Ecto neural progenitor cell (in vitro differentiated cells): ENCODE measurements at regions not wholly inside any gene's neighbourhood (a gene's known extent, or its start where the extent isn't known, plus 50 kb on each side); places are given as distances from the start of the nearest gene placed in this dataset.
A peak's percentile ranks its signal among the peaks of the same experiment; 100 is the strongest.

Source experiments
- DNase-seq: peaks from one replicate; pipeline ENCODE4 v3.0.0-alpha.2; 2018; ENCODE audit warnings: low spot score

DNA sequence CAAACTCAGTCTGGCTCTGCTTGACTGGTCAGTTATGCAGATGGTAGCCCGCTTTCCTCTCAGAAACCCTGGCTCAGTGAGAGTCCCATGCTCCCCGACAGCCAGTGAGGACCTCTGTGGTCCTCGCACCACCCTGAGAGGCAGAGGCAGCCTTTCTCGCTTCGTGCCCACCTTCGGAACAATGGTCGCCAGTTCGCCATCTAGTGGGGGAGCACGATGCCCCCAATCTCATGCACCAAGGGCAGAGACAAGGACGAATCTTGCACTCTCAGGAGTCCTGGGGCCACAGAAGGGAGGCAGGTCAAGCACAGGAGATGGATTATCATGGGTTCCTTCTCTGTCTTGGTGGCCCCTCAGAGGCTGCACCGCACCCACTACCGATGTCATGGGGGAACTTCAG, 75.2 kb downstream of the RHCG start:
- no peak for DNase-seq

DNA sequence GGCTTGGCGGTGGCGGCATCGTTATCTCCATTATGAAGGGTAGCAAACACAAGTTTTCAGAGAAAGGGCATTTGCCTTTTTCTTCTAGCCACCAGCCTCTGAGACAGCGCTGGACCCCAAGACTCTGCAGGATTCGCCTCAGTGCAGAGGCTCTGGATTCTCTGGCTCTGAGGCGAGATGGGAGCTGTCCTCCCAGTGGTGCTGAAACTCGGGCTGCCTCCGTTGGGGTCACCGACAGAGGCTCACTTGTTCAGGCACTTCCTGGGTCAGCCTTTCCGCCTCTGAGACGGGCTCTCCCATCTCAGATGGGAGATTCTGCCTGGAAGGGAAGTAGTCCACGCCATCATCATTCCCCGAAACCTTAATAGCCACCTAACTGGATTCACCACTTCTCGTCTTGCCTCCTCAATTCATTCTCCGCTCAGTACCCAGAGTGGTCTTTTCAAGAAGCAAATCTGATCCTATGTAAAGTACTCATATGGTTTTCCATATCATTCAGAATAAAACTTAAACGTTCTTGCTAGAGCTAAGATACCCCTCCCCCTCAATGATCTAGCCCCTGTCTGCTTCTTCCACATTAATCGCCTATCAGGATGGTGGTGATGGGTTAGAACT, 76.9 kb downstream of the RHCG start:
- peak; percentile 87 for DNase-seq

DNA sequence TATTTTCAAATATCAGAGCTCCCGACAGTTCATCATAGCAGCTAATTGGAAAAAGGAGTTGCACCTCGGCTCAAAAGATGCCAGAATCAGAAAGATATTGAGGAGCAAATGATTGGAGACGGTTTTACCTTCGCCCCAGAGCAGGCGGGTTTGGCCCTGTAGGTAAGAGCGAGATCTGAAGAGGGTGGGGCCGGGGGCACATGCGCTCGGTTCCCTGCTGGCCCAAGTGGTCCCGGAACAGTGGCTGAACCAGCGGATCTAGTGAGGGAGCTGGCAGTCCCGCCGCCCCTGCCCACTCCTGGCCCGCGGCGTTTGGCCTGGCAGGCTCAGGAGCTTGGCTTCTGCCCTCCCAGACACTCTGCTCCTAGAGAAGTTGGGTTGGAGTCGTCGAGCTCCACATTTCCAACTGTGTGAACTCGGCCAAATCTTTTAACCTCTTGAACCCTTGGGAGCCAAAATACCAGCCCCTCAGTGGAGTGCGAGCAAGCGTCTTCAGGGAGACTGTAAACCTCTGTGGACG, 79.1 kb downstream of the RHCG start:
- no peak for DNase-seq

DNA sequence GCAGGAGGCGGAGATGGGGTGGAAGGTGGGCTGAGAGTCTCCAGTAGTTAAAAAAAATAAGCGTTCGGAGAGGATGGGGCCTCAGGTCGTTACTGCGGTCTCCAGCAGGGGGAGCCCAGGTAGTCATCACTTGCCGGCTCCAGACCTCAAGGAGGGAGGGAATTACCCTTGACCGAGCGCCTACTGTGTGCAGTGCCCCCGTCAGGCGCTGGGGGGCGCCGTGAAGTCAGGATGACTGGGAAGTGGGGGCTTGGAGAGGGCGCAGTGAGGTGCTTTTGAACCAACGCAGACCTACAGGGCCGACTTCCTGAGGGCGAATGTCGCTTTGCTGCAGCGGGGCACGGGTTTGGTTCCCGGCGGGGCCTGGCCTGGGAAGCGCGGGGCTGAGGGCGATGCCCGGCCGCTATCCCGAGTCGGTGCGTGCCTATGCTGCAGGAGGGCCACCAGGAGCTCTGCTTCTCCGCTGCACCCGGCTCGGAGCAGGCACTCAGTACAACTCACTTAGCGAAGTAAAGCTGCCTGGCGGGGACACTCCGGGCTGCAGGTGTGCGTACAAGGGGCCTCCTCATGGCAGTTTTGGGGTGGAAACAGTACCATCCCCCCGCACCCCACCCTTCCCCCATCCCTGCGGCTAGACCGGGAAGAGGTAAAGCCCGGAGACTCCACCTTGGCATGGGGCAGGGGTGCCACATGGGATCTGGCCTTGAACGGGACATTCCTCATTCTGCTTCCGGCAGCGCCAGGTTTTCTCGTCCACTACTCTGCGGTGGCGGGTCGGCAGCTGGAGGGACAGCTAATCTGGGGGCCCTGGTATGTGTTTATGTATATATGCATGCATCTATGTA, 79.8 kb downstream of the RHCG start:
- DNase-seq, result peak; percentile 91

DNA sequence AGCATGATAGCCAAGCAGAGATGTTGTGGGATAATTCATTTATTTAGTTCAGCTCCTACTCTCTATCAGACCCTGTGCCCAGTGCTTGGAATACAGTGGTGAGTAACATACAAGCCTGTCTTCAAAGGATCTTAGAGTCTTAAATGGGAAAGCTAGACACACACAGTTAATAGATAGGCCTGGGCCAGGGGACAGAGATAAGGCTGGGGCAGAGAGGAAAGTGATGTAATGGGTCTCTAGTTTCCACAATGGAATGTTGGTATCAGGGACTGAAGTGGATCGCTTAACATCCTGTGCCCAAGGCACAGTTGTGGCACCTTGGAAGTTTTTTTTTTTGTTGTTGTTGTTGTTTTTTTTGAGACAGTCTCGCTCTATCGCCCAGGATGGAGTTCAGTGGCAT, 79.9 kb upstream of the POLG start:
- DNase-seq, result no peak

DNA sequence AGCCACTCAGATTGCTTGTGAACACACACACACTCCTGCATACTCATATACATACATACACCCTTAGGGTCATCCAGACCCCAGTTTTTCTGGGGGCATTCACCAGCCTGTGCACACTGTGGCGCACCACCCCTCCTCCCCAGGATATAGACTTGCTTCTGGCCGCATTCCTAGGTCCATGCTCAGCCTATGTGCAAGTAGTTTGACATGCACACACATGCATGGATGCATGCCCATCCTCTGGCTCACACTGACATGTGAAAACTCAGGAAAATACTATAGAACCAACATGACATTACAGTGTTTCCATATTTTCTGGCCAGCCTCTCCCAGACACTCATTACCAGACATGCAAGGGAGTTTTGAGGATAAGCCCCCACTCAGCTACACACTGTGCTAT, 79.3 kb upstream of the POLG start:
- no peak for DNase-seq

DNA sequence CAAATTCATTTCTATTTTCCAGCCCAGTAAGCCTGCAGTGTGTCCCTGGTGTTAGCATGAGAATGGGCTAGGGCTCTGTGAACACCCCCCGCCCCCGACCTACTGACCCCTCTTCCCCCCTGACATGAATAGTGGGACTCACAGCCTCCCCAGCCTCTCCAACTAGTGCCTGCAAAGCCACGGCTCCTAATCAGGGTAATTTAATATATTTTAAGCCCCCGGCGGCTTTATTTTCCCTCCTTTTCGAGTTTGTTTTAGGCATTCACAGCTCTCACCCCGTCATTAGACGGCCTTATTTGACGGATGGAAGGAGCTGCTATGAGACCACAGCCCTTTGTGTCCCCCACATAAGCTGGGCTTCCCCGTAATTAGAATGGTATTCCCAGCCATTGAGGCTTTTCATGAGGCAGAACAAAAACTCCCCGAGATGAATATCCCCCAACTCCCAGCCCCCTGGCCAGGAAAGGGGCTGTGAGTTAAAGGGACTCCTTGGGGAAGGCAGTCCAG, 78.3 kb upstream of the POLG start:
- DNase-seq, result no peak

DNA sequence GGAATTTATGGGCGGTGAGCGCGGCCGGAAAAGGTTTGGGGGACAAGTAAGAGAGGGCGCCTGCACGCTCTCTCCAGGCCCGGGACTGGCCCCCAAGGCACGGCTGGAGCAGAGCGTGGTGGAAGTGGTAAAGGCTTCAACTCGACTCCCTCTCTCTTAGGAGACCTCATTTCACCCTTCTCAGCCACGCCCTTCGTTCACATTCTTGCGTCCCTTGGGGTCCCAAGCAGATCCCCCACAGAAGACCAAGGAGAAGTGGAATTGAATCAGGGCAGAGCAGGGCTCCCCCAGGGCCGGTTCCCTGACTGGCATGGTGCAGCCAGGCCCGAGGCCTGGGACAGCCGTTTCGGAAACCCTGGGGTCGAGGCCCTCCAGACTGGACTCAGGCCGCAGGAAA, 75.4 kb upstream of the POLG start:
- no peak for DNase-seq

DNA sequence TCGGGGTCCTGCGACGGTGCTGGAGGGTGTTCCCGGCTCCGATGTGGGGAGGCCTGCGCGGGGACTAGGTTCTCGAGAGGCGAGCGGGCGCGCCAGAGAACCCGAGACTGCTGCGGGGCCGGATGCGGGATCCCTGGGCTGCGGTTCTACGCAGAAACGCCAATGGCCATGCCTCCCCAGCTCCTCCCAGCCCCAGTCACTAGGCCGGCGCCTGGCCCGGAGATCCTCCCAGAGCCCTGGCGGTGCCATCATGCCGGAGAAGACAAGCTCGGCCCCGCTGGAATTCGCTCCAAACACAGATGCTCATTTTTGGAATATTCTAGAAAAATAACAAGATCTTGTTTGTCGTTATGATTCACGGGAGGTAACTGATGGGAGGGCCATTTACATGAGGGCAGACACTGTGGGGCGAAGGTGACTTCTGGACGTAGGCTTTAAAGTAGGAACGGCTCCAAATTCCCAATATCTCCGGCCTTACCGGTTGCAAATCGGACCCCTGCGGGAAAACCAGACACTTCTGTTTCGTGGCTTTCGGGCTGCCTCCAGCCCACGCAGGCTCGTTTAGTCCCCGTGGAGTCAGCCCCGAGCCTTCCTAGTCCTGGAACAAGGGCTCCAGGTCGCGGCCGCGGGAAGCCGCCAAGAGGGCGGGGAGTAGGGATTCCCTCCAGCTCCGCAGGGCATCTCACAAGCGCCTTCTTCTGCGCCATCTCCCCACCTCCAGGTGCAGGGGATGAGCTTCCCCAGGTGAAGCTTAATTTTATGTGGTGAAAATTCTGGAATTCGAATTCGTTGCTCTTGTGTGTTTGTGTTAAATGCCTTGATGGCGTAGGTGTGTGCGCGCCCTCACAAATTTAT, 74.8 kb upstream of the POLG start:
- no peak for DNase-seq

DNA sequence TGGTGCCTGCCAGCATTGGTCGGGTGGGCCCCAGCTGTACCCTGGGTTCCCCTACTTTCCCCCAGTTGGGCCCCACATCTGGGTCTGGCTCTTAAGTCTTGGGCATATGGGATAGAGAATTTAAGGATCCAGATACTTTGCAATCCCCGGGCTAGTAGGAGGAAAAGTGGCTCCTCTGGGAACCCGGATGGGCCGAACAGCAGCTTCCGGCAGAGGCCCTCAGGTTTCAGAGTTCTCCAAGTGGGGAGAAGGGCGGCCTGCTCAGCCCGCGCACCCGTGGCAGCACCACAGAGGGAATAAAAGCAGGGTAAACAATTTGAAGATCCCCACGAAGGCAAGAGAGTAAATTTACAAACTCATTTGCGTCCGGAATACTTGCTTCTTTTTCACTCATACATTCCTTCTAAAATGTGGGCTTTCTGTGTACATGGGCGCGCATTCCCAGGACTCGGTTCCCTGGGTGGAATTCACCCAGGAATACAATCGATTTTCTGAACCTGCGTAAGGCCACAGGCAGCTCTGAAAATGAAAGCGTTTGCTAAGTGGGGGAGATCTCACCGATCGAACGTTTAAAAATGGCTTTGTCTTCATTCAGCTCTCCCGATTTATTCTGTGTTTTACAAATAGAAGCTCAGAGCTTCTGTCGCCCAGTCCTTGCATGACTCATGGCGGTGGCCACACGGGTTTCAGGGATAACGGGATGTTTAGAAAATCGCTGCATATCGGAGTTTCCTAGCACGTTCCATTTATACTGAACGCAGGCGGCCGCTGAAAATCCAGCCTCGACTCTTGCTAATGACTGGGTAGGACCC, 74.0 kb upstream of the POLG start:
- no peak for DNase-seq

DNA sequence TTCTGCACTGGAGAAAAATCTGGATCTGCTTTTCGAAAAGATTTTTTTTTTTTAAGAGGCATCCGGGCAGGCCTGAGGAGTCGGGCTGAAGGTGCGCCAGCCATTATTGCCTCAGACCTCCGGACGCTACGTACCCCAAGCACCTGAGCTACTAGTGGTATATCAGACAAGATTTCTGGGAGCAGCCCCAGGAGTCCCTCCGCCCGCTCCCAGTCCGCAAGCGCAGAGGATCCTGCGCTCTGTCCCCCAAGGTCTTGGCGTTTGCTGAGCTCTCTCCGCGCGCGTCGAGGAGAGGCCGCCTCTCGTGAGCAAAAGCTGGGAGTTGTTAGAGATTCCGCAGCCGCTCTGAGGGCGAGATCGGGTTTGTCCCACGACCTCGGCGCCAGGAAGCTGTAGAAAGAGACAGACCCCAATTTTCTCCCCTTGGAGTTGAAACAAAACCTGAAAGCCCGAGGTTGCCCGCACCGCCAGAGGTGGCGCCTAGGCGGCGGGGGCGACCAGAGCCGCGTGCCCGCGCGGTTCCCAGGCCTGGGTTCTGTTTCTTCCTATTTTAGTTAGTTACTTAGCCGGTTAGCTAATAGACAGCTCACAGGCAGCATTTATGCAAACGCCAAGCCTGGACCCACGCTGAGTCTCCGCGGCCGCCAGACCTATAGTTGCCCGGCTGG, 72.5 kb upstream of the POLG start:
- DNase-seq, result no peak

DNA sequence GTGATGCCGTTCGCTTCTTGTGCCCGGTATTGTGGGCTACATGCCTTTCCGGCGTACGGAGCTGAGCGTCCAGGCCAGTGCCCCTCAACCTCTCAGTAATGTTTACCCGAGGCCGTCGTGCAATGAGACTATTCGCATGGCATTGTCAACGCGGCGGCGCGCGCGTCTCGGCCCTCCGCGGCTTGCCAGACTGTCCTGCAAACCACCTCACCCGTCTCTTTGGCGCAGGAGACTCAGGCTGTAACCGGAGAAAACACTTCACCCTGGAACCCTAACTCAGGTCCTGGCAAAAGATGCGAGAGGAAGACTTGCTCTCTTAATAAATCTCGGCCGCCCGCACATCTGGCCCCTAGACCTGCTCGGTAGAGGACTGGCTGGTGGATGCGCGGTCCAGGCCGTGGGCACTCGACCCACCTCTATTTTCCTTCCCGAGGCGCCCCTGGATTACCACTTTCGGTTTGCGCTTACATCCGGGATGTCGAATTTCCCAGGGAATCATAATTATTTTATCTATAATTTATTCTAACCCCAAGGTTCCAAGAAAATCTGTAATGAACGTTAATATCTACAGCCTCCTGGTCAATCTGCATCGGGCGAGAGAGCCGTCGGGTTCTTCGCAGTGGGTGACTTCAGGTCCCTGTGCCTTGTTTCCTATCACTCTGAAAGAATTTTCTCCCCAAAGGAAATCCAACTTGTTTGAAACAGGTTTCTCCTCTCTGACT, 71.8 kb upstream of the POLG start:
- no peak for DNase-seq

DNA sequence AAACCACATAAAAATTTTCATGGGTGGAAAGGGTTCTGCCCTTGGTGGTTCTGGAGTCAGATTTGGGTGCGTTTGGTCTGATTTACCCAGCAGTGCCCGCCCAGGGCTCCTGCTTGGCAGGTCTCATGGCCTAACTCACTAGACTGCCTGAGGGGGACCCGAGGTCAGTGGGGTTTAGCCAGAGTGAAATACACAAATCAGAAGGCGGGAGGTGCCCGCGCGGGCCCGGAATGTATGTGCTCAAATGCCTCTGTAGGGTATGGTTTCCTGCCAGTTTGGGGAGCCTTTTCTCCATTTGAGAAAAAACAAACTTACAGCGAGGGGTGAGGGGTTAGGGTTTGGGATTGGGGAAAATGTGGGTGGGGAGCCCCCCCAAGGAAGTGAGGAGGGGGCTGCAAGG, 70.9 kb upstream of the POLG start:
- DNase-seq, result no peak

DNA sequence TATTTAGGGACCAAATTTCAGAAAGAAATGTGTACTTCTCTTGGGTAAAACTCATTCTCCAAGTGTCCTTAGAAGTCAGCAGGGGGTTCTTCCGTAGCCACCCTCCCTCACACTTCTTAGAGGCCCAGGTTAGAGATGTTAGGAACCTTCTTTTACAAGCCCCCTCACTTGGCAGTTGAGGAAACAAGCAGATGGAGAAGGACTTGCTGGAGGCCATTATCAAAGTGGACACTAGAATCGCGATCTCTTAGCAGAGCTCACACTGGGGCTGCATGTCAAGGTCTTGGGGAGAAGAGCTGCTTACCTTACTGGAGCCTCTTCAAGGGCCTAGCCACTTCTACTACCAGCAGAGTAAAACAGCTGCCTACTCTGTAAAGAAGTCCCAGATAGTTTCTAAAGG, 69.4 kb upstream of the POLG start:
- no peak for DNase-seq

DNA sequence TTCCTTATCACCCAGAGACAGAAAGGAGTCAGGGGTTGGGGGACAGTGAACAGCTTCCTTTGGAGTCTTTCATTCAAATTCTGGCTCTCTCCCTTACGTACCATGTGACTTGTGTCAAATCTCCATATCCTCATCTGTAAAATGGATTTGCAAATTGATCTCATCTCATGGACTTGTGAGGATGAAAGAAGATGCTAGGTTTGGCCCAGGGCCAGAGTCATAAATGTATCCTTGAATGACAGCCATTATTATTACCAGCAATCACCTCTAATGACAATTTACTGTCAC, 67.8 kb upstream of the POLG start:
- no peak for DNase-seq

DNA sequence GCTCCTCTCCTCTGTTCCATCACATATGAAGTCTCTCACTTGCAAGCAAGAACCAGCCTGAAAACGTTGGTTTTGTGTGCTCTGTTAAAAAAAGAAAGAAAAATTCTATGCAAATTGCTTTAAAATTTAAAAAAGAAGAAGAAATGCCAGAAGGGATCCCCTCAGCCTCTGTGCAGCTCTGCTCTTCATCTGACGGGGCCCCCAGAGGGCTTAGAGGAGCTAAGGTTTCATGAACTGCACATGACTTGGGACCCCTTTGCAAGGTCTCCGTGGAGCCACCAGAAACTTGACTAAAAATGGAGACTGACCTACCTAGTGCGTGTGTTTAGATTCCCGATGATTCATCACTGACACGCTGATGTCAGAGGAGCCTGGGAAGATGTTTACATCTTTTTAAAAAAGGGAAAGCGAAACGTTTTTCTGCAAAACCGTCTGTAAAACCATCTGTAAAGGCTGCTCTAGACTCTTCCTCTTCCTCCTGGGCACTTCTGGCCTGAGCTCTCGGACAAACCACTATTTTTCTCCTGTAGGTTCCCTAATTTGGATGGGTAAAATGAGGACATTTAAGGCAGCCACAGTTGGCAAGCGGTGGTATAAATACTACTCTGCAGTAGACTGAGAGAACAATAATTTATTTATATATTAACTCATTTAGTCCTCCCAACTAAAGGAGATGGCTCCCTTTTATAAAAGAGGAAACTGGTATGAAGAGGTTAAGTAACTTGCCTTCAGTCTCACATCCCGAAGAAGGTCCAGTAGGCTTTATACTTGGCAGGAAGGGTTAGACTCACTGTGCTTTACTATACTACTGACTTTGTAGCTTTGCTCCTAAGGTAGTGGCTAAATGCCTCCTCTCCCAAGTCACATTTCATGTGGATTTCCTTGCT, 67.2 kb upstream of the POLG start:
- DNase-seq, result no peak

DNA sequence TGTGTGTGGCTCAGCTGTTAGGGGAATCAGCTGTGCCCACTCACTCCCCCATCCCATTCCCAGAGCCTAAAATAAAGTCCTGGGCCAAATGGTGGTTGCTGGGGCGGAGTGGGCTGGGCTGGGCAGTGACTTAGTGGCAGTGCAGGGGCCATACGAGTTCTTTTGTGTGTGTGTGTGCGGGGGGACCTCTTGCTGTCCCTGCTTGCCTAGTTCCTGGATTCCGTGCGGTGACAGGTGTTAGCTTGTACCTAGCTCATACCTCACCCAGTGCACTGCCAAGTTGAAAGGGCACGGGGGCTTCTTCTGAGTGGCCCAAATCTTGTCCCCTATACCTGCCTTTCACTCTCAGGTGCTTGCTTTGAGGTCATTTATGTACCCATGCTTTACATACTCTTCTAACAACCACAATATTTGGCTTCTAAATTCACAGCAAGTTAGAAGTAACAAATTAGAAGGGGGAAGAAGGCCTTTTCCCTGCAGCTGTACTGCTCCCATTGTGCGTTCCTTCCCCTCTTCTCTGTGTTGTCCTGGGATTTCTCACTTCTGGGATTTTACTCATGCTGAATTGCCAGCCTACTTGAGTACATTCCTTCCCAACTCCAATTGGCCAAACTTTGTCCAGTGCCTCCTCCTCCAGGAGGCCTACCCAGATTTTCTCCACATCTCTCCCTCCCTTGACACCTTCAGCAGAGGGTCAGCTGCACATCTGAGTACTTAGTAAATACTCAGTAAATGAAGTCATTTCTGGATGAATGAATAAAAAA, 66.3 kb upstream of the POLG start:
- no peak for DNase-seq

DNA sequence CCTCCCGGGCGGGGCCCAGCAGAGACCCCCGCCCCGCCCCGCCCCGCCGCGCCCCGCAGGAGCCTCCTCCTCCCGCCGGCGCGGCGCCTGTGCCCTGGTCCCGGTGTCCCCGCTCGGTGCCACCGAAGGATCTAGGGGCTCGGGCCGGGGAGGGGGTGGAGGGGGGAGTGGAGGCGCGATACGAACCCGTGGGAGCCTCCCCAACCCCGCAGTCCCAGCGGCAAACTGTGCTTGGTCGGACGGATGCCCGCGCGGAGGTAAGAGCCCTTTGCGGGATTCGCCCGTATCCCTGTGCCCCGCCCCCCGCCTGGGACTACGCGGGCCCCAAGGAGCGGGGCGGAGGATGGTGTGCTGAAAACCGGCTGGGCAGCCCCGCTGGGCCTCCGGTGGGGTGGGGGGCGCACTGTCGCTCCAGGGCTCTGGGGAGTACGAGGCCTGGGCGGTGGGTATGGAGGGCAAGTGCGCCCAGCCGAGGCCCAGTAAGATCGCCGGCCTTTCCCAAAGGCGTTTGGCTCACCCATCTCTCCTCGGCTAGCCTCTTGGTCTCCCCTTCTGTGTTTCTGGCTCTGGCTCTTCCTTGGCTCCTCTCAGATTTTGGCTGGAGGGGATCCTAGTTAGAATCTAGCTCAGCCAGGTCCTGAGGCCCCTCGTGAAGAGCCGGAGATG, 65.6 kb upstream of the POLG start:
- no peak for DNase-seq
